Forelimb muscle (tissue), 1 donor: ENCODE measurements at regions not wholly inside any gene's neighbourhood (a gene's known extent, or its start where the extent isn't known, plus 50 kb on each side); places are given as distances from the start of the nearest gene placed in this dataset.
"Not testable (repeated sequence)": the region's sequence is repeated elsewhere in the genome, so short reads cannot be mapped to it uniquely, and the experiment has no call there.

Experiments
- DNase-seq: peaks from one replicate; pipeline ENCODE4 v3.0.0-alpha.2; 2013; ENCODE audit warnings: low read depth

GRCh38 chr2:89213811-89214210 is 522.3 kb downstream of the RPIA start:
- not testable (repeated sequence) for DNase-seq

GRCh38 chr2:89221474-89221873 is 530.0 kb downstream of the RPIA start:
- not testable (repeated sequence) for DNase-seq

GRCh38 chr2:89222063-89222732 is 530.7 kb downstream of the RPIA start:
- not testable (repeated sequence) for DNase-seq

- not testable (repeated sequence) for DNase-seq
Measured at GRCh38 chr2:89224803-89225202, 533.3 kb downstream of the RPIA start.

GRCh38 chr2:89229979-89230378 is 538.5 kb downstream of the RPIA start:
- not testable (repeated sequence) for DNase-seq

- not testable (repeated sequence) for DNase-seq
Measured at GRCh38 chr2:89231241-89231640, 539.8 kb downstream of the RPIA start.

- DNase-seq: not testable (repeated sequence)
Measured at GRCh38 chr2:89233931-89234330, 542.5 kb downstream of the RPIA start.

- not testable (repeated sequence) for DNase-seq
Measured at GRCh38 chr2:89234818-89235466, 543.5 kb downstream of the RPIA start.

- not testable (repeated sequence) for DNase-seq
Measured at GRCh38 chr2:89236832-89237450, 545.5 kb downstream of the RPIA start.

GRCh38 chr2:89237783-89238182 is 546.3 kb downstream of the RPIA start:
- DNase-seq: not testable (repeated sequence)

GRCh38 chr2:89243114-89243700 is 551.7 kb downstream of the RPIA start:
- not testable (repeated sequence) for DNase-seq

- DNase-seq: not testable (repeated sequence)
Measured at GRCh38 chr2:89244407-89244806, 552.9 kb downstream of the RPIA start.

GRCh38 chr2:89245478-89245877 is 554.0 kb downstream of the RPIA start:
- DNase-seq: not testable (repeated sequence)

- DNase-seq: not testable (repeated sequence)
Measured at GRCh38 chr2:89246027-89246426, 554.6 kb downstream of the RPIA start.

GRCh38 chr2:89246620-89247019 is 555.1 kb downstream of the RPIA start:
- not testable (repeated sequence) for DNase-seq

- not testable (repeated sequence) for DNase-seq
Measured at GRCh38 chr2:89255013-89255412, 563.5 kb downstream of the RPIA start.

- not testable (repeated sequence) for DNase-seq
Measured at GRCh38 chr2:89273443-89273842, 582.0 kb downstream of the RPIA start.

GRCh38 chr2:89280536-89280935 is 589.1 kb downstream of the RPIA start:
- not testable (repeated sequence) for DNase-seq

GRCh38 chr2:89286448-89287080 is 595.1 kb downstream of the RPIA start:
- DNase-seq: not testable (repeated sequence)

- DNase-seq: not testable (repeated sequence)
Measured at GRCh38 chr2:89287084-89287483, 595.6 kb downstream of the RPIA start.

- DNase-seq: not testable (repeated sequence)
Measured at GRCh38 chr2:89291717-89292298, 600.3 kb downstream of the RPIA start.
